NCI-H774 (cell line): ENCODE measurements at regions not wholly inside any gene's neighbourhood (a gene's known extent, or its start where the extent isn't known, plus 50 kb on each side); places are given as distances from the start of the nearest gene placed in this dataset.

Experiments used
- DNase-seq: peaks from one replicate; lab custom pipeline; 2025; lab: John Stamatoyannopoulos, UW

DNA sequence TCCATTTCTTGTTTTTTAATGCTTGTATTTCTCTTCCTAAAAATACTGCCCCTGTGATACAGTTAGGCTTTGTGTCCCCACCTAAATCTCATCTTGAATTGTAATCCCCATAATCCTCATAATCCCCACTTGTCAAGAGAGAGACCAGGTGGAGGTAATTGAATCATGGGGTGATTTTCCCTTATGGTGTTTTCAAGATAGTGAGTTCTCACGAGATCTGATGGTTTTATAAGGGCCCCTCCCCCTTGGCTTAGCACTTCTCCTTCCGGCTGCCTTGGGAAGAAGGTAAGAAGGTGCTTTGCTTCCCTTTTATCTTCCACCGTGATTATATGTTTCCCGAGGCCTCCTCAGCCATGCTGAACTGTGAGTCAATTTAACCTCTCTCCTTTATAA lies 227.4 kb downstream of the MAN2A1 start:
- DNase-seq, result no peak

DNA sequence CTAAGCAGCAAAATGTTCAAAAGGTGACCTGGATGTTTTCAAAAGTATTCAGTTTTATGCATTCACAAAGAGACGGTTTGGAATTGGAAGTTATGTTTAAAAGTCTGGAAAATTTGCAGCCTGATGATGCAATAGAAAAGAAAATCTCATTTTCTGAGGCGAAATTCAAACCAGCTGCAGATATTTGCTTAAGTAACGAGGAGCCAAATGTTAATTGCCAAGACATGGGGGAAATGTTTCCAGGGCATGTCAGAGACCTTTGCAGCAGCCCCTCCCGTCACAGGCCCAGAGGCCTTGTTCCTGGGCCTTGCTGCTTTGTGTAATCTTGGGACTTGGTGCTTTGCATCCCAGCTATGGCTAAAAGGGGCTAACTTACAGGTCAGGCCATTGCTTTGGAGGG lies 228.2 kb downstream of the MAN2A1 start:
- DNase-seq, result no peak

DNA sequence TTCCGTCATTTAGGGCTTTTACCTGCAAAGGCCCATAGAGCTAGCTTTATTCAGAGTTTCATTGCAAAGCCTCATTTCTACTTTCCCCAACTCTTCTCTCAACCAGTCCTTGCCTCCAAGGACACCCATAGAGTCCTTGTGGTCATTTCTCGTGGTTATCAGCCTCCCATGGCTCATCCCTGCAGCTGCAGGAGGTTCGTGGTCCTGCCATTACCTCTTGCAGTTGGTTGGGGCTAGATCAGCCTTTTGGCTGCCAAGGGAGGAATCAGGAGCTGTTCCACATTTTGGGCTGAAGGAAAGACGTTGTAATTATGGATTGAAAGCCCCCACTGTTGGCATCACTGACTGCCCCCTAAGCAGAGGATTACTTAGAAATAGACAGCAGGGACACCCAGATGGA lies 231.0 kb downstream of the MAN2A1 start:
- no peak for DNase-seq

DNA sequence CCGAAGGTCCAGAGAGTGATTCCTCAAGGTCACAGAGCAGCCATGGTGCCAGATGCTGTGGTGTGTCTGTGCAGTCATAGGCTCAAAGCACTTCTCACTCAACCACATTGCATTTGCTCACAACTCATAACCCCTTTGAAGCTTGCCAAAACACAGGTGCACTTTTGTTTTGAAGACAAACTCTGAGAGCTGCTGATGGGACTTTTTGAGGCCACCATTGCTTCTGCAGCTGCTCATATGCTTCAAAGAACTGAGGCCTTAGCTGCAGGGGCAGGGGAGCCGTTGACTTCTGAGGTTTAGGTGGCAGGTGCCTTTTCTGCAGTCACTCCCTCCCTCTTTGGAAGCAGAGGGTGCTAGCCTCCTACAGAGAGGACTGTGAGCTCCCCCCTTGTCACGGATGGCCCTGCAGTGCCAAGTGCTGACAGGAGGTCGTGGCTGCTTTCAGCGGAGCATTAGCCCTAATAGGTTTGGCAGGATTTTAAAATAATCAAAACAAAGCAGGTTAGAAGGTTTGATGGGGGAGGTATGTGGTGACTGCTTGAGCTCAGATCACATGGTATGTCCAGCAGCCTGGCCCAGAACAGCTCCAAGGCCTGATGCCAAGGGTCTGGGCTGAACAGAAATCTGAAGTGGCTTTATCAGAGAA lies 232.1 kb downstream of the MAN2A1 start:
- no peak for DNase-seq

DNA sequence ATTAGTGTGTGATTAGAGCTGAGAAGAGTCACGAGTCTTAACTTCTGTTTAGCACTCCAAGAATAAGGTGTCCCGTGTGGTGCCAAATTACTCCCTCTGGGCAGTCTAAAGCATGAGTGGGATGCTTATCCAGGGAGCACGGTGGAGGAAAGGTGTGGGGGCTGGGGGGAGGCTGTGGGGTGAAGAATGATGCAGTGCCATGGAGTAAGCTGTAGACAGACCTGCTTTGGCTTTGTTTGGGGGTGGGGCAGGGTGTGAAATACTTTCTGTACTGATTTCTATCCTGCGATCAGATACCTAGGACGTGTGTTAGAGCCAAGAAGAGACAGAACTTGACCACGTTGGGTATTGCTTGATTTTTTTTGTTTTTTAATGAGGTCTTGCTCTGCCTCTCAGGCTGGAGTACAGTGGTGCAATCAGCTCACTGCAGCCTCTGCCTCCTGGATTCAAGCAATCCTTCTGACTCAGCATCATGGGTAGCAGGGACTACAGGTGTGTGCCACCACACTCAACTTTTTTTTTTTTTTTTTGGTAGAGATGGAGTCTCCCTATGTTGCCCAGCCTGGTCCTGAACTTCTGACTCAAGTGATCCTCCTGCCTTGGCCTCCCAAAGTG lies 232.8 kb downstream of the MAN2A1 start:
- DNase-seq, result no peak

DNA sequence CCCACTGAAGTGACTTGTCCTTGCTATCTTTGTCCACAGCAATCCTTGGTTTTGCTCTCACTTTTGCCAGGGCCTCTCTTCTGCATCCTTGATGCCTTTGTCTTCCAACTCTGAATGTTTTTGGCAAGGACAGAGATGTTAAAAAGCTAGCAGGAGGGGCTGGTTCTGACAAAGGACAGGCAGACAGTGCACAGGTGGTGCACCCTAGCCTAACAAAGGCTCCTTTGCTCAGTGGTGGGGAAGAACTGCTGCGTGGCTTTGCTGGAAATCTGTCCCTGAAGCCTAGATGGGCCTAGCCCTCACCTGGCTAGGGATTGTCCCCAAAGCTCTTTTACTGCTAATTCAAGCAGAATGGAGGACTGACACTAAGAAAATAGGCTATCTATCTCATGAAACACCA lies 233.5 kb downstream of the MAN2A1 start:
- no peak for DNase-seq

DNA sequence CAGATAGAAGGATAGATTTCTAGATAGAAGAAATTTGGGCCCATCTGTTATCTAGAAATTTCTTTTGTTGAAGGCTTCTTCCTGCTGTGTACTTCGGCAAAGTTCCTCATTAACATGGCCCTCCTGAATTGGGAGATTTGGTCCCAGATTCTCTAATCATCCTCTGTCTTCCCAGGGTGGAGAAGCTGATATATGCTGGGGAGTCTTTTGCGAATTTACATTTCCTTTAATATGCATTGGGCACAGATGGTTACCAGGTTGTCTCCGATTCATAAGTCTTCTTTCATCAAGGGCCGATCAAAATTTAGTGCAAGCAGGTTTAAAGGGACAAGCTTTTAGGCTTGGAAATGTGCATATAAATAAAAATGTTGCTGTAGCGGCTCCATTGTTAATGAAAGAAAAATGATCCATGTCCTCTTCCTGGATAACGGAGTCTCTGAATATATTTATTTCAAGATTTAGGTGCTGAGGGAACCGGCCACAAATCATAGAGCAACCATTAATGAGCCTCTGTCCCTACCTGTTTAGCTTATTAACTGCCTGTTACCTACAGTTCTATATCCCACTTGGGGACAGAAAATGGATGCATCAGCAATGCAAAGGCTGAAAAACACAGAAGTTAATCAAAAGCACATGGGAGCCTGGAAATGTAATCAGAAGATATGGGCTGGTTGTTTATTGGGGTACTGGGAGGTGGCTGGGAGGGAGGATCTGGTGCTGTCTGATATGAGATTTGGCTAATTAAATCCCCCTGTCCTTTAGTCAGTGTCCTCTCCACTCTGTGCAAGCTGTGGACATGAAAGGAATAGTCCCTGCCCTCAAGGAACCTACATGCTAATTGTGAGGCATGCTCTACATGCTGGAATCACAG lies 234.7 kb downstream of the MAN2A1 start:
- no peak for DNase-seq

DNA sequence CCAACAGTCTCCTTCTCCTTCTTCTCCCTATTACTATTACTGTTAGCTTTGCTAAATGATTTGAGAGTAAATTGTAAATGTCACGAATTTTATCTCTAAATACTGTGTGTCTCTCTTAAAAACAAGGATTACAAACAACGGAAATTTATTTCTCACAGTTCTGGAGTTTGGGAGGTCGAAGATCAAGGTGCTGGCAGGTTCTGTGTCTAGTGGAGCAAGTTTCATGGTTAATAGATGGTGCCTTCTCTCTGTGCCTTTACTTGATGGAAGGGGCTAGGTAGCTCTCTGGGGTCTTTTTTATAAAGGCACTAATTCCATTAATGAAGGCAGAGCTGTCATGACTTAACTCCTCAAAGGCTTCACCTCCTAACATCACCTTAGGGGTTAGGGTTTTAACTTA lies 237.9 kb downstream of the MAN2A1 start:
- DNase-seq, result no peak

DNA sequence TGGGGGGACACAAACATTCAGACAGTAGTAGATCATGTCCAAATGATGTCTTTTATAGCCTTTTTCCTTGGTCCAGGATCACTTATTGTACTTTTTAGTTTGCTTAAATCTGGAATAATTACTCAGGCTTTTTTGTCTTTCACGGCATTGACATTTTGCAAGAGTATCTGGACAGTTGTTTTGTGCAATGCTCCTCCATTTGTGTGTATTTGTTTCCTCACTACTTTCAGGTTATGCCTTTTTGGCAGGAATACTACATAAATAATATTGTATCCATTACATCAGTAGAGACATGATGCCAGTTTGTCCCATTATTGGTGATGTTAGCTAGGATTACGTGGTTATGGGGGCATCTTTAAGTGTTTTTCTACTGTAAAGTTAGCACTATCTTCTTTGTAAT lies 238.3 kb downstream of the MAN2A1 start:
- no peak for DNase-seq

DNA sequence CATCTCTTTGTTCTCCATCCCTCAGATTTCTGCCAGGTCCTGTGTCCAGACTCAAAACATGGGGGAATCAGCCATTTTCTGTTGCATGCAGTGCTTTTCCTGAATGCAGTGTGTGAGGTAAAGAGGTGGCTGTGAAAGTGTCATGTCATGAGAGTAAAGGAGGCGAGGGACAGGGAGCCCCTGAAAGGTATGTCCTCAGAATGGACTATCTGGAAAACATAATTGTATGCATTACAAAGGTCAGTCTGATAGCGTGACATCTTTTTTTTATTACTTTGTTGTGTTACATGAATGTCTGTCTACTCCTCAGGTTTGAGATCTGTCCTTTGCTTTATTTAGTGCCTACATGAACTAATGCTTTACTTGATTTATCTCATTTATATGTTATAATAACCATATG lies 239.1 kb downstream of the MAN2A1 start:
- no peak for DNase-seq

DNA sequence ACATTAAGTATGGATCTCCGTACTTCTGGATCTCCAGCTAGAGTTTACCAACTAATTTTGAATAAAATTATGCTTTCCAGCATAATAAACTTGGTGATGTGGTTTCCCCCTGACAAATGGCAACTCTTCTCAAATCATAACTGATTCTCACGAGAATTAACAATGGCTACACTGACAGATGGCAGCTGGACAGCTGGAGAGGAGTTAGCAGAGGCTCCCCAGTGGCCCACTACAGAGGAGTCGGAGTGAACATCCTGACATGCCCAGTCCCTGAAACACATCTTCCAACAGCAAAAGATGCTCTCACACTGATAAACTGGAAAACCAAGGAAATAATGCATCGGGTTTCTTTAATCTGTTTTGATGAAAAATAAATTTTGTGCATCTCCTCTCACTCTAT lies 239.6 kb downstream of the MAN2A1 start:
- DNase-seq, result no peak

DNA sequence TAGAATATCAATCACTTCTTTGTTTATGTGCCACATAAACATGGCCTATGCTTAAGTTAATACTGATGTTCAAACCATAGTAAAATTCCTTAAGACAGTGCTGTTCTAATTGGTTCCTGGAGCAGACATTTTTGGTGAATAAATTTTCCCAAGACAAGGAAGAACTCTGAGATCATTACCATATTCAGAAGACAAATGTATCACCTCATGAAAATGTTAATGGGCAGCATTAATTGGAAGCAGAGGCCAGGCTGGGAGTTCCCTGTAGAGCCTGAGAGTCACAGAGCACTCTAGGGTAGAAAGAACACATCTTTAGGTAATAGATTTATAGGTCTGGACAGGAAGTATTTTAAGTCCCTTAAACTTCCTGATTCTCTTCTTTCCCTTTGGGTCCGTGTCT lies 240.2 kb downstream of the MAN2A1 start:
- DNase-seq, result no peak

DNA sequence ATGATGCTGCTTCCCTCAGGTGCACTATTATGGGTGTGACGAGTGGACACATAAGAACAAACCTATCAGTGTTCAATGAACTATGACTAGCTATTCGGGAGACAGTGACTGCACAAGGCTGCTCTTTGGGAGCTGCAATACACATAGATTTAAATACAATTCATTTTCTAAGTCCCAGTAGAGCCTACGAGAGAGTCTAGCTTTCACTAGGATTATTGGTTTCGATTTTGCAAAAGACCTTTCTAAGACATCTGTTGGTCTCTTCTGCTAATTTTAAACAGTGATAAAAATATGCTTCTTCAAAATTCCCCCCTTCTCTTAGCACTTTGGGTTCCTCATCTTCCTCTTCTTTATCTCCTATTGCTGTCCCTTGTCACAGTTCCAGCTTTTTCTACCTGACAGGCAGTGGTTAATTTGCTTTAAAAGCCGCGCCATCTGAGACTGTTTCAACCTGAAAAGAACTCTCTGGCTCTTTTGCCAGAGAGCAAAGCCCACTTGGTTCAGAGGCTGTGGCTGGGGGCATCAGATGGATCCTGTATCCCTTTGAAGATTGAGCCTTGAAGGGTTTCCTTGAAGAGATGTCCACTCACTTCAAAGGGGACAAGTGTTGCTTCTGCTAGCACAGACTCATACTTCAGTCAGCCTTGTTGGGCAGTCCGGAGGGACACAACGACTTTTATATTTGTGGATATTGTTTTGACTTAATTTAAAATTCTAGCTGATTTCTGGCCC lies 241.5 kb downstream of the MAN2A1 start:
- DNase-seq, result no peak

DNA sequence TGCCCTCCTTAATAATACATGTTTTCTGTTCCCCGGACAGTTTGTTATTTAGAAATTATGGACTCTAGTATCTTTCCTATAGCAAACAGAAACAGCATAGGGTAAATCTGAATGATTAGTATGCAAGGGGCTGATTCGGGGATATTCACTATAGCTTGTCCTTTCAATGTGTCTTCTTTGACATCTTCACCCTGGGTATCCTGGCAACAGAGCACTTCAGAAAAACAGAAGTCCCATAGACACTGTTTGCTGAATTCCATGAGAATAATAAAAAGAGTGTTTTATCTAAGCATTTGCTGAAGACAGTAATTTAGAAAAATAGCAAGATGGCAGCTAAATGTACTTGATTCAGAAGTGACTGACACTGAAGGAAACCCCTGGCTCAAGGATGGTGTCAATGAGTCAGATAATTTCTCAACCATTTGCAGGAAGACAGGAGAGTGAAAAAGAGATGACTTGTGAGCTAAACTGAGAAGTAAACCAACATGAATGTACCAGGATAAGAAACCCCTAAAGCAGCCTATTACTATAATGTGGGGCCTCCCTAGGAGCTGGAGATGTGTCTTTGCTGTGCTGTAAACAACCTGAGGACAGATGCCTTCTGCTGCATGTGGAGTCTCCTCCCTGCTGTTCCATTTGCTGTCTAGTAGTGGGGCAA lies 246.2 kb downstream of the MAN2A1 start:
- DNase-seq, result no peak

DNA sequence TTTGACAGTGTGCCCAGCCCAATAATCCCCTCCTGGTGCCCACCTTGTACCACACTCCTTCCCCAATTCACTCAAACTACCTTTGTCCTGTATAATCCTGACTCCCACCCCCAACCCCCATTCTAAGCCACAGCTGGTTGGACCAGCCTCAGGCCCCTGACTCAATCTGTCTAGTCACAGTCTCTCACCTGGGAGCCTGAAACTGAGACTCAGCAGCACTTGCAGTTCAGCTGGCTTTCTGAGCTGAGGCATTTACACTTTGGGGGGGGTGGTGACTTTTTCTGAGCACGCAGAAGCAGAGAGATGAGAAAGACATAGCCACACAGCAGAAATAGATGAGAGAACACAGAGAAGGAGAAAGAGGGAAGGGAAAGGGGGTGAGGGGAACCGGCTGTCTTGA lies 247.3 kb downstream of the MAN2A1 start:
- DNase-seq, result no peak

DNA sequence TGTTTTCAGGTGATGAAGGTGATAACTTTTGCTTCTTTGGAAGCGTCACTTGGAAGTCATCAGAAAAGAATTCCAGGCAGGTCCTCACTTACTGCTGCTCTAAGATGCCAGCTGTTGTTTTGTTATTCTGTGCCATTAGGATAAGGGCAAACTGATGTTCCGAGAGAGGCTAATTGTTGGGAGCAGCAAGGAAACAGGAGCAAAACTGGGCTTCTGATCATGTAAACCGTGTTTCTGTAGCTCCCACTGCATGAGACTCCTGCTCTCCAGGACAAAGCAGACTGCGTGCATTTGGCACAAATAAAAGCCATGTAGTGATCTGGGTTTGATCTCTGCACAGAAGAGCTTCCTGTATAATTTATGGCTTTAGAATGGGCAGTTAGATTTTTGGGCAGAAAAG lies 248.2 kb downstream of the MAN2A1 start:
- no peak for DNase-seq

DNA sequence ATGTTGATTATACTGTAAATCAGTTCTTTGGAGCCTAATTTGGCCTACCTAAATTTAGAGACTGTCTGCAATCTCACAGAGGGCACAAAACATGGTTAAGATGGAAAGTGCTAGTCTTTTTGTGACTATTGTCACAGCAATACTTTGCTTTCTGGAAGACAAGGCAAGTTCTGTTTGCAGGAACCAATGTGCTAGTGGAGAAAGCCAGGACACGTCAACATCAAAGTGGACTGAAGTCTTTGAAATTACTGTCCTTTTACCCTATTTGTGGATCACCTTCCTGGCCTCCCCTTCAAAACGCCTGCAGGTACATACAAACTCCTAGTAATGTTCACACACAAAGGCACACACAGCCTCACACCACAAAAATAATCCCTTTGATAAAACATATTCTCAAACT lies 248.7 kb downstream of the MAN2A1 start:
- DNase-seq, result no peak

DNA sequence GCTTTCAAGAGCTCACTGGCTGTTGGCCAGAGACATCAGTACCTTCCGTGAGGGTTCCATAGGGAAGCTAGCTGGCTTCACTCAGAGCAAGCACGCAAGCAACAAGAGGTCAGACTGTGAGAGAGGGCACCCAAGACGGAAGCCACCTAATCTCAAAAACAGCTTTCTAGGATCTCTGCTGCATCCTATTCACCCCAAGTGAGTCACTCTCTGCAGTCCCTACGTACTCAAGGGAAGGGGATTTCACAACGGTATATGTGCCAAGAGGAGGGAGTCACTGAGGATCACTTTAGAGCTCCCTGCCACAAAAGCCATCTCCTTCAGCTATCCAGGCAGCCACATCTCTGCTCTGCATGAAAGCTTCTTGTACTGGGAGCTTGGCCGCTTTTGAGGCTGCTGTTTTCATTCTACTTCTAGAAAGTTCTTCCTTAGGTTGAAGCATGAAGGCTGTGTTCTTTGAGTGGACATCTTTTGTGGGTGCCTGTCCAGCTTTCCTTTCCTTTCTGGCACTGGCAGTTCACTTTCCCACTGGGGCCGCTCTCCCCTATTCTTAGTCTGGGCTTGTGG lies 249.5 kb downstream of the MAN2A1 start:
- no peak for DNase-seq

DNA sequence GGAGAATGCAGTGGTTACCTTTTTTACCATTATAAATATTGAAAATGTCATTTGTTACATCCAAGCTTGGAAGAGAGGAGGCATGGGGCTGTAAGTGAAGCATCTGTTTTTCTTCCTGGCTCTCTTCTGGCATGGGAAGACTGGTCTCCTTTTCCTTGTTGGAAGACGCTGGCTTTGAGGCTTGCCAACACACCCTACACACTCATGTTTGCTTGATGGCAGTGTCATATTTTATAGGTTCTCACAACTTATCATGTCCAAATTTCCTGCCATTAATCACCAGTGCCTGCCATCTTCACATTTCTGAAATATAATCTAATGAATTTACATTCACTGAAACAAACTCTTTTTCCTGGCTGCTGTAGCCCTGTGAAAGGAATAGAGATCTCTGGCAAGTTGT lies 252.9 kb downstream of the MAN2A1 start:
- no peak for DNase-seq

DNA sequence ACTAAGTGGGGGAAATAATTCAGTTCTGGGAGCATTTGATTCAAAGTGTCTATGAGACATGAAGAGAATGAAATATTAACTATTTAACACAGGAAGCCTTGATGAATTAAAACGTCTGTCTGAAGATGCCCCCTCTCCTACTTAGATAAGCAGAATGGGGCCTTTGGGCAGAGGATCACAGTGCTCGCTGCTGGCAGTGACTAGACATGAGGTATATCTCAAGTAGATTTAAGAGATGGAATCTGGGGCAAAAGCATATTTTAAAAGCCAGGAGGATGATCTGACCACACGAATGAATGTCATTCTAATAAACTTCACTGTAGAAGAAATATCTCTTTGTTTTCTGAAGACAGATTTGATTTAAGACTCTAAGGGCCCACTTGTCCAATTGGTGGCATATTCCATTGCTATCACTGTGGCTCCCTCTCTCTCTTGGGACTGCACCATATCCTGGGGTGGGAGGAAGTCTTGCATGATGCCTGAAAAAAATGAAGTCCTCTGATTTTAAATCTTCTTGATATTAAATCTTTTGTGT lies 254.0 kb downstream of the MAN2A1 start:
- no peak for DNase-seq

DNA sequence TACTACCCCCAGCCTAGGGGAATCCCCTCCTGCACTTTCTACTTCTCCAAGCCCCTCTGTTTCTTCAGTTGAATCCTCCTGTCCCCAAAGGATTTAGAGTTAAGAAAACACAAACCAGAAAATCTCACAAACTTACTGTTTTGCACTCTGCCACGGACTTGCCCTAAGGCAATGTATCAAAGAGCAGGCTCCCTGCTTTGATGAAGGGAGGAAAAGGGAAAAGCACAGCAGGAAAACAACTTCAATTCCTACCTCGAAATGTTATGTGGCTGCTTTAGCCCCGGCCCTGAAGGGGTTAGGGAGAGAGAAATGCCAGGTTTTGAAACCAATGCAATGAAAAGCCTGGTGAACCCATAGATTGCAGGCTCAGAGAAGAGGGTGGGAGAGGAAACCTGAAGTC lies 254.7 kb downstream of the MAN2A1 start:
- DNase-seq, result no peak
